ENCODE measurements at regions not wholly inside any gene's neighbourhood (a gene's known extent, or its start where the extent isn't known, plus 50 kb on each side); places are given as distances from the start of the nearest gene placed in this dataset.

DNA sequence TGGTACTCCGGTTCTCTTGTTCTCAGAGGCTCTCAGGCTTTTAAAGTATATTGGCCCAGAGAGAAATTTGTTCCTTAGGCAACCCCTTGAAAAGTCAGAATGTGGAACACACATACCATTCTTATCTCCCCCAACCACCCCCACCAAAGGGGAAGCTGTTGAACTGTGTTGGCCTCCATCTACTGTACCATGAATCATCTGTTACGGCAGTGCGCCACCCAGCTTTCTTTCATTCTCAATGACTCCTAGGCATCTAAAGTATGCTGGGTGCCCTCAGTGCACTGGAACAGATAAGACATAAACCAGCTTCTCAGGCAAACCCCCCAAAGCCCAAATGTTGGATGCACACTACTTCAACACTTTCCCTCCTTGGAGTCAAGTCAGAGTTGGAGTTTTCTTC, 696.2 kb upstream of the TENM4 start:
- TF ChIP-seq, protein P1, sequence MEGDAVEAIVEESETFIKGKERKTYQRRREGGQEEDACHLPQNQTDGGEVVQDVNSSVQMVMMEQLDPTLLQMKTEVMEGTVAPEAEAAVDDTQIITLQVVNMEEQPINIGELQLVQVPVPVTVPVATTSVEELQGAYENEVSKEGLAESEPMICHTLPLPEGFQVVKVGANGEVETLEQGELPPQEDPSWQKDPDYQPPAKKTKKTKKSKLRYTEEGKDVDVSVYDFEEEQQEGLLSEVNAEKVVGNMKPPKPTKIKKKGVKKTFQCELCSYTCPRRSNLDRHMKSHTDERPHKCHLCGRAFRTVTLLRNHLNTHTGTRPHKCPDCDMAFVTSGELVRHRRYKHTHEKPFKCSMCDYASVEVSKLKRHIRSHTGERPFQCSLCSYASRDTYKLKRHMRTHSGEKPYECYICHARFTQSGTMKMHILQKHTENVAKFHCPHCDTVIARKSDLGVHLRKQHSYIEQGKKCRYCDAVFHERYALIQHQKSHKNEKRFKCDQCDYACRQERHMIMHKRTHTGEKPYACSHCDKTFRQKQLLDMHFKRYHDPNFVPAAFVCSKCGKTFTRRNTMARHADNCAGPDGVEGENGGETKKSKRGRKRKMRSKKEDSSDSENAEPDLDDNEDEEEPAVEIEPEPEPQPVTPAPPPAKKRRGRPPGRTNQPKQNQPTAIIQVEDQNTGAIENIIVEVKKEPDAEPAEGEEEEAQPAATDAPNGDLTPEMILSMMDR (conservative IDR thresholded peaks at IDR 0.05), result no peak
- Histone ChIP-seq H3K27me3 (ENCODE audit: control insufficient read depth, insufficient read depth, low read length, poor library complexity, severe bottlenecking) (no peaks in the 10 kb centered on the region), H3K4me3 (ENCODE audit: low read length) (no peak overlapping the region), H3K9me3 (ENCODE audit: control insufficient read depth, low read length) (no peaks in the 10 kb centered on the region), H3K36me3 (ENCODE audit: control insufficient read depth, insufficient read depth, low read length) (no peaks in the 10 kb centered on the region), H3K9ac (ENCODE audit: extremely low read depth, low read length, poor library complexity, severe bottlenecking) (no peak overlapping the region), H3K27ac (ENCODE audit: low read depth, low read length) (no peak overlapping the region), H3K4me1 (ENCODE audit: control insufficient read depth, insufficient read depth, low read length) (no peaks in the 10 kb centered on the region)
- Mint-ChIP-seq H3K9me3 (no peaks in the 10 kb centered on the region), H3K27ac (no peak overlapping the region), H3K36me3 (ENCODE audit: low read depth) (no peaks in the 10 kb centered on the region), H3K27me3 (ENCODE audit: insufficient read depth) (peaks cover 2% of the 10 kb centered on the region), H3K4me1 (no peaks in the 10 kb centered on the region), H3K4me3 (no peak overlapping the region)
- DNase-seq, result no peak
- 93 to 95% methylated on average over 2 to 3 of the region's 3 CpGs for WGBS, 2 experiments (ENCODE audit: insufficient coverage in 1 of 2, insufficient read length in 1 of 2)

GRCh38 chr11:80129396-80129795, 688.6 kb upstream of the TENM4 start:
- no peak for DNase-seq
- Histone ChIP-seq H3K36me3 (ENCODE audit: control insufficient read depth, insufficient read depth, low read length) (no peaks in the 10 kb centered on the region), H3K27me3 (ENCODE audit: control insufficient read depth, insufficient read depth, low read length, poor library complexity, severe bottlenecking) (no peaks in the 10 kb centered on the region), H3K4me1 (ENCODE audit: control insufficient read depth, insufficient read depth, low read length) (no peaks in the 10 kb centered on the region), H3K27ac (ENCODE audit: low read depth, low read length) (no peak overlapping the region), H3K4me3 (ENCODE audit: low read length) (no peak overlapping the region), H3K9me3 (ENCODE audit: control insufficient read depth, low read length) (peaks cover 4% of the 10 kb centered on the region), H3K9ac (ENCODE audit: extremely low read depth, low read length, poor library complexity, severe bottlenecking) (no peak overlapping the region)
- Mint-ChIP-seq H3K36me3 (ENCODE audit: low read depth) (no peaks in the 10 kb centered on the region), H3K27ac (no peak overlapping the region), H3K9me3 (peaks cover 6% of the 10 kb centered on the region), H3K27me3 (ENCODE audit: insufficient read depth) (no peaks in the 10 kb centered on the region), H3K4me3 (no peak overlapping the region), H3K4me1 (no peaks in the 10 kb centered on the region)
- TF ChIP-seq, protein P1 (conservative IDR thresholded peaks at IDR 0.05), result no peak

- Histone ChIP-seq H3K27ac (ENCODE audit: low read depth, low read length) (no peak overlapping the region), H3K9ac (ENCODE audit: extremely low read depth, low read length, poor library complexity, severe bottlenecking) (no peak overlapping the region), H3K27me3 (ENCODE audit: control insufficient read depth, insufficient read depth, low read length, poor library complexity, severe bottlenecking) (no peaks in the 10 kb centered on the region), H3K9me3 (ENCODE audit: control insufficient read depth, low read length) (peaks cover 7% of the 10 kb centered on the region), H3K4me3 (ENCODE audit: low read length) (no peak overlapping the region), H3K36me3 (ENCODE audit: control insufficient read depth, insufficient read depth, low read length) (no peaks in the 10 kb centered on the region), H3K4me1 (ENCODE audit: control insufficient read depth, insufficient read depth, low read length) (peaks cover 9% of the 10 kb centered on the region)
- Mint-ChIP-seq H3K4me1 (peaks cover 5% of the 10 kb centered on the region), H3K27me3 (ENCODE audit: insufficient read depth) (no peaks in the 10 kb centered on the region), H3K4me3 (no peak overlapping the region), H3K27ac (no peak overlapping the region), H3K9me3 (peaks cover 6% of the 10 kb centered on the region), H3K36me3 (ENCODE audit: low read depth) (no peaks in the 10 kb centered on the region)
- DNase-seq, result no peak
- 40 to 97% methylated on average over 1 to 2 of the region's 2 CpGs for WGBS, 2 experiments (ENCODE audit: insufficient coverage in 1 of 2, insufficient read length in 1 of 2)
- TF ChIP-seq, protein P1 (conservative IDR thresholded peaks at IDR 0.05), result no peak
Observed at GRCh38 chr11:80122211-80122610, 681.4 kb upstream of the TENM4 start.

Measured in endodermal cell (in vitro differentiated cells).